HG03469 (cell line): ENCODE measurements at regions not wholly inside any gene's neighbourhood (a gene's known extent, or its start where the extent isn't known, plus 50 kb on each side); places are given as distances from the start of the nearest gene placed in this dataset.
"Not testable (repeated sequence)": the region's sequence is repeated elsewhere in the genome, so short reads cannot be mapped to it uniquely, and the experiment has no call there.

Experiments used
- ATAC-seq: cut with Tn5 transposase; IDR thresholded peaks from one replicate; pipeline ENCODE4 v1.9.1; 2021; ENCODE audit warnings: mild to moderate bottlenecking, moderate library complexity, moderate number of reproducible peaks; ENCODE audit not compliant: unreplicated experiment

- ATAC-seq: no peak
These were observed 506.0 kb downstream of the BRINP3 start for GRCh38 chr1:189971656-189972055.

- ATAC-seq: no peak
These were observed 500.5 kb downstream of the BRINP3 start for GRCh38 chr1:189977184-189977583.

DNA sequence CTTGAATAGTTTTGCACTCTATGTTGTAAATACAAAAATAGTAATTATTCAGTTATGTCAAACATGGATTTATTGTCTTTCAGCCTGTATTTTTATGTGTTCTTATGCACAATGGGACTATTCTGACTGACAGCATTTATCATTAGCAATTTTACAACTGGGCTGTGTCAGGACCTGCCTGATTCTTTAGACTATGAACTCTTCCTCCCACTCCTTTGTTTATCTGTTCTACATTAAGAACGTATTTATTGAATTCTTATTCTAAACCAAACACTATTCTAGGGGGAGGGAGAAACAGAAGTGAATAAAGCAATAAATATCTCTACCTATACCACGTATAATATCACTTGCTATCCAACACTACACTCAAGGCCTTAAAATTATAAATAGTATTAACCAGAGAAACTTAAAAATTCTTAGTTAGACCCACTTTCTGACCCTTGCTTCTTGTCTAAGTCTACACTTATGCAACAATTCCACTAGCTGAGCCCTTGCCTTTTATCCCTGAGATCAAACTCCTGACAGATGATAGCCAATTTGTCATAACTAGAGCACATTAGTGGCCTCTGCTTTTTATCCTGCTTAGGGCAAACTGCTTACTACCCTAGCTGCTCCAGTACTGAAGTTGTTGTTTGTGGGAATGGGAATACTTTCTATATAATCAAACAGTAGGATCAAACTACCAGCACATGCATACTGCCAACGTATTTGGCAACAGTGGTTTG is 494.3 kb downstream of the BRINP3 start:
- ATAC-seq: no peak

DNA sequence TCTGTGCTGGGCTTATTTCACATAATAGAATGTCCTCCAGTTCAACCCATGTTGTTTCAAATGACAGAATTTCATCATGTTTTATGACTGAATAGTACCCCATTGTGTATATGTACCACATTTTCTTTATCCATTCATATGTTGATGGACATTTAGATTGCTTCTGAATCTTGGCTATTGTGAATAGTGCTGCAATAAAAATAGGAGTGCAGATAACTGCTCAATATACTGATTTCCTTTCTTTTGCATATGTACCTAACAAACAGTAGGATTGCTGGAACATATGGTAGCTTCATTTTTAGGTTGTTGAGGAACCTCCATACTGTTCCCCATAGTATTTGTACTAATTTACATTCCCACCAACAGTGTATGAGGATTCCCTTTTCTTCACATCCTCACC is 491.1 kb downstream of the BRINP3 start:
- no peak for ATAC-seq

DNA sequence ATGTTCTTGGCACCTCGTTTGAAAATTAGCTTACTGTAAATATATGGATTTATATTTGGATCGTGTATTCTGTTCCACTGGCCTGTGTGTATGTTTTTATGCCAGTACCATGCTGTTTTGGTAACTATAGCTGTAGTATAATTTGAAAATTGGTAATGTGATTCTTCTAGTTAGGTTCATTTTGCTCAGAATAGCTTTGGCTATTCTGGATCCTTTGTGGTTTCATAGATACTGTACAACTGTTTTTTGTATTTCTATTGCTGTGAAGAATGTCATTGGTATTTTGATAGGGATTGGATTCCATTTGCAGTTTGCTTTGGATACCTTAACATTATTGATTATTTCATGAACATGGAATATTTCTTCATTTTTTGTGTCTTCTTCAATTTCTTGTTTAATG is 490.2 kb downstream of the BRINP3 start:
- ATAC-seq: no peak

GRCh38 chr1:189992856-189993255 is 484.8 kb downstream of the BRINP3 start:
- no peak for ATAC-seq

GRCh38 chr1:190000365-190000872 is 477.2 kb downstream of the BRINP3 start:
- no peak for ATAC-seq

- no peak for ATAC-seq
These were observed 476.5 kb downstream of the BRINP3 start for GRCh38 chr1:190001187-190001586.

- ATAC-seq: no peak
These were observed 474.3 kb downstream of the BRINP3 start for GRCh38 chr1:190003376-190003775.

- no peak for ATAC-seq
These were observed 466.1 kb downstream of the BRINP3 start for GRCh38 chr1:190011585-190011984.

DNA sequence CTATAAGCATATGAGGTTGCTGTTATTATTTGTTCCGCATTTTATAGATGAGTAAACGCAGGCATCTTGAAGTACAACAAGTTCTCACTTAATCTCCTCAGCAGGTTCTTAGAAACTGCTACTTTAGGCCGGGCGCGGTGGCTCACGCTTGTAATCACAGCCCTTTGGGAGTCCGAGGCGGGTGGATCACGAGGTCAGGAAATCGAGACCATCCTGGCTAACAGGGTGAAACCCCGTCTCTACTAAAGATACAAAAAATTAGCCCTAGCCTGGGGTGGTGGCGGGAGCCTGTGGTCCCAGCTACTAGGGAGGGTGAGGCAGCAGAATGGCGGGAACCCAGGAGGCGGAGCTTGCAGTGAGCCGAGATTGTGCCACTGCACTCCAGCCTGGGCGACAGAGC is 458.5 kb downstream of the BRINP3 start:
- ATAC-seq: not testable (repeated sequence)

- no peak for ATAC-seq
These were observed 457.9 kb downstream of the BRINP3 start for GRCh38 chr1:190019717-190020116.

DNA sequence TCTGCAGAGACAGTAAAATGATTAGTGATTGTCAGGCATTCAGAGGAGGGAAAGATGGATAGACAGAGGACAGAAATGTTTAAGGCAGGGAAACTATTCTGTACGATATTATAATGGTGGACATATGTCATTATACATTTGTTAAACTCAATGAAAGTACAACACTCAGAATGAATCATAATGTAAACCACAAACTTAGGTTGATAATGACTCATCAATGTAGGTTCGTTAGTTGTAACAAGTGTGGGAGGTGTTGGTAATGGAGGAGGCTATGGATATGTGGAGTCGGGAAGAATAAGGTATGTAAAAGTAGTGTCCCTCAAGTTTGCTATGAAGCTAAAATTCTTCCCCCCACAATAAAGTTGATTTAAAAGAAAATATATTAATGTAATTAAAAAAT is 455.0 kb downstream of the BRINP3 start:
- peak; percentile 50 for ATAC-seq

- no peak for ATAC-seq
These were observed 448.2 kb downstream of the BRINP3 start for GRCh38 chr1:190029441-190029840.

GRCh38 chr1:190043655-190044054 is 434.0 kb downstream of the BRINP3 start:
- no peak for ATAC-seq

GRCh38 chr1:190046231-190046630 is 431.4 kb downstream of the BRINP3 start:
- no peak for ATAC-seq
